ENCODE measurements at regions not wholly inside any gene's neighbourhood (a gene's known extent, or its start where the extent isn't known, plus 50 kb on each side); places are given as distances from the start of the nearest gene placed in this dataset.
"Not testable (repeated sequence)": the region's sequence is repeated elsewhere in the genome, so short reads cannot be mapped to it uniquely, and the experiment has no call there.

GRCh38 chr20:43827940-43828562 lies 86.6 kb upstream of the TOX2 start:
- TF ChIP-seq CTCF (IDR thresholded peaks at IDR 0.05) (no peak), POLR2AphosphoS5 (IDR thresholded peaks at IDR 0.05) (no peak), POLR2A (IDR thresholded peaks at IDR 0.05) (no peak)
- no peak for DNase-seq (ENCODE audit: low spot score in 2 of 2)
- Histone ChIP-seq H3K27ac (no peak overlapping the region), H3K27me3 (peaks cover 0 to 26% of the 10 kb centered on the region in 2 donors), H3K4me3 (no peak overlapping the region), H3K9me3 (peaks cover 0 to 12% of the 10 kb centered on the region in 2 donors), H3K36me3 (no peaks in the 10 kb centered on the region), H3K4me1 (no peaks in the 10 kb centered on the region)
- intact Hi-C loops (cut with DNase I; ENCODE audit: low total_unique reads), result no loop called here

- peaks cover 0 to 12% of the 10 kb centered on the region in 2 donors for H3K9me3 ChIP-seq
- H3K4me3 ChIP-seq; DNase-seq (ENCODE audit: low spot score in 2 of 2); H3K36me3 ChIP-seq; H3K4me1 ChIP-seq; H3K27ac ChIP-seq; intact Hi-C loops (cut with DNase I; ENCODE audit: low total_unique reads): not testable (repeated sequence)
- H3K27me3 ChIP-seq, result peaks cover 0 to 23% of the 10 kb centered on the region in 2 donors
Observed at GRCh38 chr20:43826943-43827342, 87.7 kb upstream of the TOX2 start.

- H3K4me3 ChIP-seq, result no peak overlapping the region
- no peaks in the 10 kb centered on the region for H3K4me1 ChIP-seq
- no peaks in the 10 kb centered on the region for H3K36me3 ChIP-seq
- no peak overlapping the region for H3K27ac ChIP-seq
- peaks cover 0 to 23% of the 10 kb centered on the region in 2 donors for H3K27me3 ChIP-seq
- intact Hi-C loops (cut with DNase I; ENCODE audit: low total_unique reads), result no loop called here
- DNase-seq (ENCODE audit: low spot score in 2 of 2), result no peak
- peaks cover 0 to 5% of the 10 kb centered on the region in 2 donors for H3K9me3 ChIP-seq
- TF ChIP-seq POLR2A (IDR thresholded peaks at IDR 0.05) (no peak), CTCF (IDR thresholded peaks at IDR 0.05) (no peak), POLR2AphosphoS5 (IDR thresholded peaks at IDR 0.05) (no peak)
Observed at GRCh38 chr20:43825581-43825980, 89.1 kb upstream of the TOX2 start.

GRCh38 chr20:43825051-43825402 lies 89.6 kb upstream of the TOX2 start:
- Histone ChIP-seq H3K4me3 (no peak overlapping the region), H3K4me1 (no peaks in the 10 kb centered on the region), H3K9me3 (no peaks in the 10 kb centered on the region), H3K27me3 (peaks cover 0 to 21% of the 10 kb centered on the region in 2 donors), H3K27ac (no peak overlapping the region), H3K36me3 (no peaks in the 10 kb centered on the region)
- no peak for DNase-seq (ENCODE audit: low spot score in 2 of 2)
- TF ChIP-seq CTCF (IDR thresholded peaks at IDR 0.05) (no peak), POLR2A (IDR thresholded peaks at IDR 0.05) (no peak), POLR2AphosphoS5 (IDR thresholded peaks at IDR 0.05) (no peak)
- intact Hi-C loops (cut with DNase I; ENCODE audit: low total_unique reads), result no loop called here

- Histone ChIP-seq H3K27me3 (peaks cover 0 to 15% of the 10 kb centered on the region in 2 donors), H3K27ac (no peak overlapping the region), H3K4me3 (no peak overlapping the region), H3K9me3 (no peaks in the 10 kb centered on the region), H3K4me1 (no peaks in the 10 kb centered on the region), H3K36me3 (no peaks in the 10 kb centered on the region)
- no peak for TF ChIP-seq POLR2A (IDR thresholded peaks at IDR 0.05)
- no peak for TF ChIP-seq POLR2AphosphoS5 (IDR thresholded peaks at IDR 0.05)
- no peak for TF ChIP-seq CTCF (IDR thresholded peaks at IDR 0.05)
- DNase-seq (ENCODE audit: low spot score in 2 of 2), result no peak
- intact Hi-C loops (cut with DNase I; ENCODE audit: low total_unique reads), result no loop called here
Observed at GRCh38 chr20:43824309-43825050, 90.2 kb upstream of the TOX2 start.
